H9 (cell line): ENCODE measurements at regions not wholly inside any gene's neighbourhood (a gene's known extent, or its start where the extent isn't known, plus 50 kb on each side); places are given as distances from the start of the nearest gene placed in this dataset.

Source experiments
- DNase-seq: peaks from one replicate; pipeline ENCODE4 v3.0.0-alpha.2; 2017
- H2AFZ ChIP-seq: one replicate; pipeline ENCODE4 v1.6.1; 2013; ENCODE audit warnings: mild to moderate bottlenecking, low read length, control low read depth, moderate library complexity
- H2AK5ac ChIP-seq: 2 replicates; pipeline ENCODE4 v1.6.1; 2013; ENCODE audit warnings: low read length, control low read depth, mixed read lengths; ENCODE audit not compliant: insufficient read length
- H2BK120ac ChIP-seq: one replicate; pipeline ENCODE4 v1.6.1; 2013; ENCODE audit warnings: low read depth, mild to moderate bottlenecking, low read length, control low read depth, inconsistent platforms; ENCODE audit not compliant: poor library complexity, severe bottlenecking
- H2BK12ac ChIP-seq: 2 replicates; pipeline ENCODE4 v1.6.1; 2013; ENCODE audit warnings: low read length, control low read depth, mixed read lengths, low read depth; ENCODE audit not compliant: insufficient read length
- H2BK15ac ChIP-seq: 2 replicates; pipeline ENCODE4 v1.6.1; 2013; ENCODE audit warnings: low read depth, low read length, control low read depth
- H2BK20ac ChIP-seq: one replicate; pipeline ENCODE4 v1.6.1; 2013; ENCODE audit warnings: low read depth, mild to moderate bottlenecking, low read length, control low read depth, inconsistent platforms; ENCODE audit not compliant: poor library complexity, severe bottlenecking
- H2BK5ac ChIP-seq: 2 replicates; pipeline ENCODE4 v1.6.1; 2013; ENCODE audit warnings: low read length, control low read depth, mixed read lengths; ENCODE audit not compliant: insufficient read length
- H3K14ac ChIP-seq: 2 replicates; pipeline ENCODE4 v1.6.1; 2013; ENCODE audit warnings: low read length, control low read depth; ENCODE audit not compliant: insufficient read depth
- H3K18ac ChIP-seq: 2 replicates; pipeline ENCODE4 v1.6.1; 2013; ENCODE audit warnings: low read depth, mild to moderate bottlenecking, mixed read lengths, low read length, control low read depth; ENCODE audit not compliant: insufficient read length
- H3K23ac ChIP-seq: 2 replicates; pipeline ENCODE4 v1.6.1; 2013; ENCODE audit warnings: low read length, control low read depth, mixed read lengths, low read depth; ENCODE audit not compliant: insufficient read length
- H3K23me2 ChIP-seq: 2 replicates; pipeline ENCODE4 v1.6.1; 2013; ENCODE audit warnings: low read depth, mild to moderate bottlenecking, mixed read lengths, low read length, control low read depth; ENCODE audit not compliant: insufficient read length, poor library complexity, severe bottlenecking
- H3K27ac ChIP-seq: 2 replicates; pipeline ENCODE4 v1.5.1; 2013; ENCODE audit warnings: low read length, control low read depth, mixed read lengths, low read depth; ENCODE audit not compliant: insufficient read length
- H3K27me3 ChIP-seq: 2 replicates; pipeline ENCODE4 v1.6.1; 2013; ENCODE audit warnings: low read length, control low read depth, inconsistent platforms; ENCODE audit not compliant: insufficient read depth
- H3K4ac ChIP-seq: 2 replicates; pipeline ENCODE4 v1.6.1; 2013; ENCODE audit warnings: low read depth, mild to moderate bottlenecking, control low read depth, inconsistent platforms, low read length, moderate library complexity
- H3K4me1 ChIP-seq: 2 replicates; pipeline ENCODE4 v1.6.1; 2013; ENCODE audit warnings: low read length, control low read depth, inconsistent platforms; ENCODE audit not compliant: insufficient read depth
- H3K4me2 ChIP-seq: 2 replicates; pipeline ENCODE4 v1.6.1; 2013; ENCODE audit warnings: low read length, control low read depth, mixed read lengths; ENCODE audit not compliant: insufficient read length, insufficient read depth
- H3K56ac ChIP-seq: 2 replicates; pipeline ENCODE4 v1.6.1; 2013; ENCODE audit warnings: low read depth, mild to moderate bottlenecking, mixed read lengths, low read length, control low read depth; ENCODE audit not compliant: insufficient read length
- H3K79me1 ChIP-seq: 2 replicates; pipeline ENCODE4 v1.6.1; 2013; ENCODE audit warnings: low read depth, mild to moderate bottlenecking, moderate library complexity, low read length, control low read depth, inconsistent platforms; ENCODE audit not compliant: insufficient read depth, poor library complexity, severe bottlenecking
- H3K79me2 ChIP-seq: 2 replicates; pipeline ENCODE4 v1.6.1; 2013; ENCODE audit warnings: low read length, control low read depth, inconsistent platforms; ENCODE audit not compliant: insufficient read depth
- H3K9ac ChIP-seq: 2 replicates; pipeline ENCODE4 v1.6.1; 2013; ENCODE audit warnings: low read length, control low read depth, mixed read lengths; ENCODE audit not compliant: insufficient read length; ENCODE audit errors: extremely low read depth
- H3K9me3 ChIP-seq: one replicate; pipeline ENCODE4 v1.6.1; 2013; ENCODE audit warnings: low read depth, low read length, inconsistent platforms; ENCODE audit not compliant: control insufficient read depth
- H3T11ph ChIP-seq: one replicate; pipeline ENCODE4 v1.6.1; 2013; ENCODE audit warnings: mild to moderate bottlenecking, low read length, control low read depth, inconsistent platforms
- H4K20me1 ChIP-seq: one replicate; pipeline ENCODE4 v1.6.1; 2013; ENCODE audit not compliant: control insufficient read depth, insufficient read length, insufficient read depth
- H4K5ac ChIP-seq: 2 replicates; pipeline ENCODE4 v1.6.1; 2013; ENCODE audit warnings: low read depth, mild to moderate bottlenecking, mixed read lengths, low read length, control low read depth; ENCODE audit not compliant: insufficient read length
- H4K8ac ChIP-seq: replicated peaks from 2 replicates; pipeline ENCODE4 v1.6.1; 2013; ENCODE audit warnings: low read length, control low read depth, mixed read lengths, low read depth; ENCODE audit not compliant: insufficient read length
- H4K91ac ChIP-seq: 2 replicates; pipeline ENCODE4 v1.6.1; 2013; ENCODE audit warnings: low read depth, mild to moderate bottlenecking, moderate library complexity, mixed read lengths, low read length, control low read depth; ENCODE audit not compliant: insufficient read length
- H3K27ac Mint-ChIP-seq, 3 experiments: 2 replicates in 2 of 3; 3 replicates in 1 of 3; pipeline ENCODE4 v1.8.0; 2020 to 2021; ENCODE audit warnings: mixed read lengths in 3 of 3, mild to moderate bottlenecking in 1 of 3, moderate library complexity in 1 of 3
- H3K27me3 Mint-ChIP-seq: 2 replicates; pipeline ENCODE4 v1.8.0; 2021; ENCODE audit warnings: low read depth, mild to moderate bottlenecking, moderate library complexity, mixed read lengths
- H3K36me3 Mint-ChIP-seq, 3 experiments: 2 replicates in 2 of 3; 3 replicates in 1 of 3; pipeline ENCODE4 v1.8.0; 2020 to 2021; ENCODE audit warnings: low read depth in 3 of 3, mixed read lengths in 3 of 3; ENCODE audit not compliant: insufficient read depth in 1 of 3
- H3K4me1 Mint-ChIP-seq, 2 experiments: 2 replicates each; pipeline ENCODE4 v1.8.0; 2020; ENCODE audit warnings: mixed read lengths in 2 of 2
- H3K4me3 Mint-ChIP-seq, 2 experiments: 2 replicates in 1 of 2; 3 replicates in 1 of 2; pipeline ENCODE4 v1.8.0; 2020 to 2021; ENCODE audit warnings: mild to moderate bottlenecking in 2 of 2, mixed read lengths in 2 of 2, moderate library complexity in 1 of 2
- H3K9me3 Mint-ChIP-seq, 2 experiments: 2 replicates in 1 of 2; 3 replicates in 1 of 2; pipeline ENCODE4 v1.8.0; 2020; ENCODE audit warnings: mild to moderate bottlenecking in 2 of 2, mixed read lengths in 2 of 2, moderate library complexity in 1 of 2
- CTCF ChIP-seq: fragments of 200-600 bp; sonication (generic); conservative IDR thresholded peaks from 3 replicates; pipeline ENCODE4 v1.8.0; 2021; ENCODE audit warnings: antibody characterized with exemption, mild to moderate bottlenecking
- WGBS: extraction: QIAGEN DNeasy Blood & Tissue Kit; methylation state at CpG from one replicate; pipeline ENCODE4 v1.1.7; 2013; ENCODE audit warnings: missing lambda C conversion rate, low lambda C conversion rate, mixed read lengths; ENCODE audit not compliant: insufficient read length; ENCODE audit errors: extremely low coverage; 5-methylcytosine and 5-hydroxymethylcytosine counted together

GRCh38 chr13:69287050-69287698, 820.5 kb upstream of the ATXN8OS start:
- Histone ChIP-seq H2AFZ (no peak overlapping the region), H3K27me3 (no peaks in the 10 kb centered on the region), H3K27ac (no peak overlapping the region), H4K91ac (no peak overlapping the region), H4K20me1 (no peaks in the 10 kb centered on the region), H2BK12ac (no peak overlapping the region), H4K8ac (no peak overlapping the region), H2AK5ac (no peak overlapping the region), H2BK120ac (no peak overlapping the region), H3K79me2 (no peaks in the 10 kb centered on the region), H3K9me3 (no peaks in the 10 kb centered on the region), H3K56ac (no peak overlapping the region), H3K23ac (no peak overlapping the region), H4K5ac (no peak overlapping the region), H3K9ac (no peak overlapping the region), H3K18ac (no peak overlapping the region), H3K4ac (no peak overlapping the region), H2BK5ac (no peak overlapping the region), H3K4me2 (no peak overlapping the region), H3K4me1 (no peaks in the 10 kb centered on the region), H3K79me1 (no peaks in the 10 kb centered on the region), H3T11ph (no peak overlapping the region), H2BK15ac (no peak overlapping the region), H2BK20ac (no peak overlapping the region), H3K23me2 (no peaks in the 10 kb centered on the region), H3K14ac (no peak overlapping the region)
- no peak for DNase-seq
- no peak overlapping the region for H3K27ac Mint-ChIP-seq
- no CpG with 5 or more reads among the region's 8 CpGs for WGBS
- H3K4me3 Mint-ChIP-seq, result no peak overlapping the region
- H3K9me3 Mint-ChIP-seq, result peaks cover 0 to 14% of the 10 kb centered on the region in 2 experiments; a peak in 3 of 5 replicates
- H3K27me3 Mint-ChIP-seq, result no peaks in the 10 kb centered on the region
- TF ChIP-seq CTCF, result no peak
- peaks cover 9 to 16% of the 10 kb centered on the region in 2 experiments for H3K4me1 Mint-ChIP-seq
- H3K36me3 Mint-ChIP-seq, result peaks cover 0 to 10% (median 10%) of the 10 kb centered on the region in 3 experiments; a peak in 6 of 7 replicates
